ENCODE measurements at regions not wholly inside any gene's neighbourhood (a gene's known extent, or its start where the extent isn't known, plus 50 kb on each side); places are given as distances from the start of the nearest gene placed in this dataset.

GRCh38 chr10:37675449-37675848, 182.0 kb downstream of the ZNF248 start:
- FAIRE-seq (no peak), DNase-seq (ENCODE audit: low read depth, low spot score) (no peak)
- H3K27ac ChIP-seq (ENCODE audit: control insufficient read depth, insufficient read depth, low read length) = no peak overlapping the region
- H3K9me1 ChIP-seq (ENCODE audit: control insufficient read depth, extremely low read depth, insufficient read depth, low read length) = no peaks in the 10 kb centered on the region
- TF ChIP-seq CTCF (optimal IDR thresholded peaks at IDR 0.05 in 1 of 3, IDR thresholded peaks at IDR 0.05 in 1 of 3, conservative IDR thresholded peaks at IDR 0.05 in 1 of 3; ENCODE audit: extremely low read depth in 1 of 3, insufficient read depth in 2 of 3, low read length in 3 of 3) = no peak
- TF ChIP-seq EZH2 (IDR thresholded peaks at IDR 0.05; ENCODE audit: low read length) = no peak
- H2AFZ ChIP-seq (ENCODE audit: control insufficient read depth, low read length) = no peak overlapping the region
- H3K4me1 ChIP-seq (ENCODE audit: control insufficient read depth, extremely low read depth, insufficient read depth, low read length) = no peaks in the 10 kb centered on the region
- no peaks in the 10 kb centered on the region for H3K79me2 ChIP-seq (ENCODE audit: control insufficient read depth, insufficient read depth, low read length)
- H3K4me2 ChIP-seq (ENCODE audit: control insufficient read depth, extremely low read depth, insufficient read depth, low read depth, low read length) = no peak overlapping the region
- peaks cover 7% of the 10 kb centered on the region for H3K9me3 ChIP-seq (ENCODE audit: control insufficient read depth, low read depth, low read length)
- no peaks in the 10 kb centered on the region for H3K27me3 ChIP-seq (ENCODE audit: control insufficient read depth, extremely low read depth, insufficient read depth, low read length)
- H3K4me3 ChIP-seq (ENCODE audit: control insufficient read depth in 2 of 3, extremely low read depth in 1 of 3, insufficient read depth in 2 of 3, low read depth in 1 of 3, low read length in 3 of 3) = no peak overlapping the region
- dilution Hi-C loops (cut with MboI; ENCODE audit: extremely low pct_ligation_motif_present, low sequenced_read_pairs) = no loop called here
- no peaks in the 10 kb centered on the region for H3K36me3 ChIP-seq (ENCODE audit: control insufficient read depth in 2 of 2, extremely low read depth in 1 of 2, insufficient read depth in 2 of 2, low read length in 2 of 2)
- no peaks in the 10 kb centered on the region for H4K20me1 ChIP-seq (ENCODE audit: control insufficient read depth, extremely low read depth, insufficient read depth, low read length)
- no peak overlapping the region for H3K9ac ChIP-seq (ENCODE audit: control insufficient read depth, extremely low read depth, insufficient read depth, low read length)

GRCh38 chr10:37671802-37672201, 185.6 kb downstream of the ZNF248 start:
- Histone ChIP-seq H3K27ac (ENCODE audit: control insufficient read depth, insufficient read depth, low read length) (no peak overlapping the region), H3K9me1 (ENCODE audit: control insufficient read depth, extremely low read depth, insufficient read depth, low read length) (no peaks in the 10 kb centered on the region), H3K4me3 (ENCODE audit: control insufficient read depth in 2 of 3, extremely low read depth in 1 of 3, insufficient read depth in 2 of 3, low read depth in 1 of 3, low read length in 3 of 3) (no peak overlapping the region), H3K27me3 (ENCODE audit: control insufficient read depth, extremely low read depth, insufficient read depth, low read length) (no peaks in the 10 kb centered on the region), H3K9me3 (ENCODE audit: control insufficient read depth, low read depth, low read length) (no peaks in the 10 kb centered on the region), H3K9ac (ENCODE audit: control insufficient read depth, extremely low read depth, insufficient read depth, low read length) (no peak overlapping the region), H4K20me1 (ENCODE audit: control insufficient read depth, extremely low read depth, insufficient read depth, low read length) (no peaks in the 10 kb centered on the region), H3K4me2 (ENCODE audit: control insufficient read depth, extremely low read depth, insufficient read depth, low read depth, low read length) (no peak overlapping the region), H2AFZ (ENCODE audit: control insufficient read depth, low read length) (no peak overlapping the region), H3K79me2 (ENCODE audit: control insufficient read depth, insufficient read depth, low read length) (no peaks in the 10 kb centered on the region), H3K4me1 (ENCODE audit: control insufficient read depth, extremely low read depth, insufficient read depth, low read length) (no peaks in the 10 kb centered on the region), H3K36me3 (ENCODE audit: control insufficient read depth in 2 of 2, extremely low read depth in 1 of 2, insufficient read depth in 2 of 2, low read length in 2 of 2) (no peaks in the 10 kb centered on the region)
- TF ChIP-seq EZH2 (IDR thresholded peaks at IDR 0.05; ENCODE audit: low read length) (no peak), CTCF (optimal IDR thresholded peaks at IDR 0.05 in 1 of 3, IDR thresholded peaks at IDR 0.05 in 1 of 3, conservative IDR thresholded peaks at IDR 0.05 in 1 of 3; ENCODE audit: extremely low read depth in 1 of 3, insufficient read depth in 2 of 3, low read length in 3 of 3) (no peak)
- no peak for DNase-seq (ENCODE audit: low read depth, low spot score)
- dilution Hi-C loops (cut with MboI; ENCODE audit: extremely low pct_ligation_motif_present, low sequenced_read_pairs) = no loop called here
- FAIRE-seq = no peak
